M059J (cell line): ENCODE measurements at regions not wholly inside any gene's neighbourhood (a gene's known extent, or its start where the extent isn't known, plus 50 kb on each side); places are given as distances from the start of the nearest gene placed in this dataset.

Source experiments
- DNase-seq: peaks from one replicate; pipeline ENCODE4 v3.0.0-alpha.2; 2012; ENCODE audit warnings: low read depth

DNA sequence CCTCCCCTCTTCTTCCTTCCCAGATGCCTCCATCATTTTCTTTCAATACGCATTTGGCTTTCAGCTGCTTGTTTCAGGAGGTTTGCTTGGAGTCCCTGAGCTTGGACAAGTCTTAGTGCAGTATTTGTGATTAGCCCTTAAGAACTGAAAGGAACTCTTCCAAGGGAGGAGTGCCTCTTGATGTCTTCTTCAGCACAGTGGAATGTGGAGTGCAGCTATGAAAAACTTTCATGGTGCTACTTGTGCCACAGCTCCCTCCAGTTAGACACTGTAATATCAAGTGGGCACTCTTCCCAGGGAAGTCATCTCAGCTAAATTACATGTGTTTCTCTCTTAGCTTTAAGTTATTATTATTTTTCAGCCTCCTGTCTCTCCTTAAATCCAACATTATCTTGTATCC lies 173.1 kb downstream of the NECTIN3 start:
- no peak for DNase-seq

- DNase-seq = peak; percentile 92
These were observed 175.5 kb downstream of the NECTIN3 start for GRCh38 chr3:111246967-111247760.

DNA sequence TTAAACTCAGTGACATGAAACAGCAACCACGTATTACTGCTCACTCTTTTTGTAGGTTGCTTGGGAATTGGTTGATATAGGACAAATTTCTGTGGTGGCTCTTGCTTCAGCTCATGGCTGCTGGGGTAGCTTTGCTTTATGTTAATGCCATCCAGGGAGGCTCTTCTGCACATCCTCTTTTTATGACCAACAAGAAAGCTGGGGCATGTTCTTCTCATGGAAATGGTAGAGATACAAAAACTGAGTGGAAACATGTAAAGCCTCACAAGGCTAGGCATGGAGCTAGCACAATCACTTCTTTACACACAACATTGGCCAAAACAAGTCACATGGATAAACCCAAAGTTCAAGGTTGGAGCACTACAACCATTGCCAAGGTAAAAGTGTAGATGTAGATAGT lies 176.8 kb downstream of the NECTIN3 start:
- DNase-seq = no peak

- no peak for DNase-seq
These were observed 177.8 kb downstream of the NECTIN3 start for GRCh38 chr3:111249421-111249820.

DNA sequence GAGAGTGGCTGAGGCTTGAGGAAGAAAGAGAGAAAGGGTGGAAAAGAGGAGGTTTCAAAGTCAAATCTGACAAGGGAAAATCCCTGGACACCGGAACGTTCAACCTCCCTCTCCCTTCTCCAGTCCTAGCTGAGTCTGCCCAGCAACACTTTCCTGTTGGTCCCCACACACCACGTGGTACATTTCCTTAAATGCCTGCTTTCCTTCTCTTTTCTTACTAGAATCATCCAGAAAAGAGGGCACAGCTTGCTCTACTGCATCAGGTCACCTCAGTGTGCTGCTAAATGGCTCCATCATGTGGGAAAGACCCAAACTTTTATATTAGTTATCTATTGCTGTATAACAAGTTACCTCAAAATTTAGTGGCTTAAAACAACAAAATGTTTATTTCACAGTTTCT lies 181.2 kb downstream of the NECTIN3 start:
- DNase-seq = peak; percentile 61

DNA sequence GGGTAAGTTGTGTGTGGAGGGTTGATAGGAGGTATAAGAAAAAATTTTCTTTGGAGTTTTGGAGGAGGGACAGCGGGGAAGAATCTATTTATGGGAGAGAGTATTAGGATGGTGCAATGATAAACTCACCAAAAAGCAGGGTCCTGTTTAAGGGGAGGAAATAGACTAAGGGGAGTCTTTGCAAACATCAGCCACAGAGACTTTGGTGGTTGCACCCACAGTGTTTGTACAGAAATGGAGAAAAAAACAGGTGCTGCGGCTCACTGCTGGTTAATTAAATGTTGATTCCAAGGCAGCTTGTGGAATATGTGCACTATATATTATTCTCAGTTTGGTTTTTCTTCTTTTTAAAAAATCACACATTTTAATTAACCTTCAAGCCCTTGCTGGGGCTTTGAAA lies 182.1 kb downstream of the NECTIN3 start:
- no peak for DNase-seq

DNA sequence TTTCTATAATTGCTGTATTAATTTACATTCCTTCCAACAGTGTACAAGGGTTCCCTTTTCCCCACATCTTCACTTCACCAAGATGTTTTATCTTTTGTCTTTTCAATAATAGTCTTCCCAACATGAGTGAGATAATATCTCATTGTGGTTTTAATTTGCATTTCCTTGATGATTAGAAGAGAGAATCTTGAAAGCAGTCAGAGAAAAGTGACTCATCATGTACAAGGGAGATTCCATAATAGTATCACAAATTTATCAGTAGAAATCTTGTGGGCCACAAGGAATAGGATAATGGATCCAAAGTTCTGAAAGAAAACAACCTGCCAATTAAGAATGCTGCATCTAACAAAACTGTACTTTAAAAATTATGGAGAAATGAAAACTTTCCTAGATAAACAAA lies 189.3 kb downstream of the NECTIN3 start:
- peak; percentile 78 for DNase-seq

GRCh38 chr3:111269777-111270176 lies 198.2 kb downstream of the NECTIN3 start:
- DNase-seq = no peak

DNA sequence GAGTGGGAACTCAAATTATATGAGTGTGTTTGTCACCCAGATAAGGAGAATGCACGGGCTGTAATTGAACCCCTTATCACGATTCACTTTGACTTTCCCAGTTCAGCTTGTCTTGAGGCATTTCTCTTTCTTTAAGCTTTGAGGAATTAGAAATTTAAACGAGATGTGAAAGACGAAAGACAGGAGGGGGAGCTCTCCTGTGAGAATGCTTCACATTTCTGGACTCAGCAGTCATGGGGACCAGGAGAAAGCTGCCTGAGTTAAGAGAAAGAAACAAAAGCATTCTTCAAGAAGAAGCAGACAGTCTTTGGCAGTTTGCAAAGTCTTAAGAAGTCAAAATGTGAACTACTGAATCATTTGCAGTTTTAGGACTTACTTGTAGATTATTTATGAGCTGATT lies 205.6 kb downstream of the NECTIN3 start:
- peak; percentile 45 for DNase-seq

- no peak for DNase-seq
These were observed 207.3 kb downstream of the NECTIN3 start for GRCh38 chr3:111278959-111279358.

GRCh38 chr3:111282024-111282423 lies 210.4 kb downstream of the NECTIN3 start:
- DNase-seq = no peak

- DNase-seq = no peak
These were observed 211.5 kb downstream of the NECTIN3 start for GRCh38 chr3:111283165-111283564.

- DNase-seq = no peak
These were observed 213.0 kb downstream of the NECTIN3 start for GRCh38 chr3:111284503-111285183.

DNA sequence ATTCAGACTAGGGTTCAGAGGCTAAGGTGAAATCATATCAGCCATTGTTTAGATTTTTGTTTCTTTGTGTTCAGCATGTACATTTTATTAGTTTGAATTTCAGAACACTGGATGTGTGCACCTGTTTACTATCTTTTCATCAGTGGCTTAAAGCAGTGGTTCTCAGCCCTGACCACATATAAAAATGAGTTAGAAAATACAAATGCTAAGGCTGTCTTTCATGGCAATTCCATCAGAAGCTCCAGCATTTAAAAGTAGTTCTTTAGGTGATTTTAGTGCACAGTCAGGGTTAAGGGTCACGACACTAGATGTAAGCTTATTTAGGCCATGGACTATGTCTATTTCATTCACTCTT lies 213.5 kb downstream of the NECTIN3 start:
- no peak for DNase-seq

DNA sequence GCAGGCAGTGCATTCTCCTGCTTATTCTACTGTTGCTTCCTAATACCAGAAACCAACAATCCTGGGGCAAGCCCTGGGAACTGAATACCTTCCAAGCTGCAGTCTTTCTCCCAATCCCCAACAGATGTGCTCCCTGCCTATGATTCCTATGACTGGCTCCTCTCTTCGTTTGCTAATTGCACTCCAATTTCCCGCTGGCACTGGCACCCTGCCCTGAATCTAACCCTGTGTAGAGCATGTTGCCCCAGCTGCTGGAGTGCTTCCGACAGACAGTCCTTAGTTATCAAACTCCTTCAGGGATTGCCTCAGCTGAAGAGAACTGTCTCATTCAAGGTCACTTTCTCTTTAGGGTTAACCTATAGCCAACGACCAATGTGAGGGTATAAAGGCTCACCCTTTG lies 214.1 kb downstream of the NECTIN3 start:
- no peak for DNase-seq

- no peak for DNase-seq
These were observed 215.1 kb downstream of the NECTIN3 start for GRCh38 chr3:111286746-111287145.

DNA sequence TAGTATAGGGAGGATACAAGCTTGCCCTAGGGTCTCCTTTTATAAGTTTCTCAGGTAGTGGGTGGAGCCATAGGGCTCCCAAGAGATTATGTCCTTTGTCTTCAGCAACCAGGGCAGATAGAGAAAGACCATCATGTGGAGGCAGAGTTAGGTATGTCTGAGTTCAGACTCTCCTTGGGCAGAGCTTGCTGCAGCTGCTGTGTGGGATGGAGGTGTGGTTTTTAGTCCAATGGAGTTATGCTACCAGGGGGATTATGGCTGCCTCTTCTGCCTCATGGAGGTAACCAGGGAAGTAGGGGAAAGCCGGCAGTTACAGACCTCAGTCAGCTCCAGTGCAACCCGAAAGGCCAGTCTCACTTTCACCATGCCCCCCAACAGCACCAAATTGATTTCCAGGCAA lies 220.5 kb downstream of the NECTIN3 start:
- DNase-seq = no peak

DNA sequence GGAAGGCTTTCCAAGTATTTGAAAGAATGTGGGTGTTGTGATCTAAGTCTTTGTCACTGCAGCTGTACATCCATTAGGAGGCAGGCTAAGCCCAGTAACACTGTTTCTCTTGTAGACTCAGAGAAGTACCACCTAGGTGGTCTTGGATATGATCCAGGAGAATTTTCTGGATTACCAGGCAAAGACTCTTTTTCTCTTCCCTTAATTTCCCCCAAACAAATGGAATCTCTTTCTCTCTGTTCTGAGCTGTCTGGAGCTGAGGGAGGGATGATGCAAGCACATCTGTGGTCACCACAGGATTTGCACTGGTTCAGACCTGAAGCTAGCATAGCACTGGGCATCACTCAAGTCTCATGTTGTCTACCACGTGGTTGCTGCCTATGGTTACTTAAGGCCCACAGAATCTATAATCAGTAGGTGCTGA lies 227.6 kb downstream of the NECTIN3 start:
- DNase-seq = peak; percentile 36

- DNase-seq = peak; percentile 66
These were observed 229.7 kb downstream of the NECTIN3 start for GRCh38 chr3:111301238-111301798.

DNA sequence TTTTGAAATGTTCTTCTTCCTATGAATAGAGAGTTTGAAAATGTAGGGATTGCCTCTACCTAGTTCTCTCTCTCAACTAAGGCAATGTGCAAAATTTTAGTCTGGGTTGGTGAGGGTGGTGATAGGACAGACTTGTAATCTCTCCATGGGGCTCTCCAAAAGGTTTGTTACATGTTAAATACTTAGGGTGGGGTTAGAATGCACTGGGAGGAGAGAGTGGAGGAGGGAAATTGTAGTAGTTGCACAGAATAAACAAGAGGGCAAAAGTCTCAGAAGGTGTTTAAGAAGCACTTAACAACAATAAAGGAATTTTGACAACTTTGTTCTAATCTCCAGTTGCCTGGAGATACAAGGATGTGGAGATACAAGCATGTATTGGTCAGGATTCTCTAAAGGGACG lies 230.4 kb downstream of the NECTIN3 start:
- DNase-seq = no peak

DNA sequence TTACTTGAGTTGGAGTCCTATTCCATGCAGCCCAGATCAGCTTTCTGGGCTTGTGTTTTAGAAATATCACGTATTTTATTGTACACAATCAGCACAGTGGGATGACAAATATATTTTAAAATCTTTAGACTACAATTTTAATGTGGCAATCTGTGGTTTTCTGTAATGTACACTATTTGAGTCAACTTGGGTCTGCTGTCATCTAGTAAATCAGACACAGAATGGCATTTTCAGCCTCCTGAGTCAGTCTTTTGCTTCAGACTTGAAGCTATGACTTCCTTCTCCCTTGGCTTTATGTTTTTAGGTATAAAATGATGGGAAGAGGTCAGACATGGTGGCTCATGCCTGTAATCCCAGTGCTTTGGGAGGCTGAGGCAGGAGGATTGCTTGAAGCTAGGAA lies 232.1 kb downstream of the NECTIN3 start:
- peak; percentile 40 for DNase-seq

GRCh38 chr3:111307676-111308075 lies 234.3 kb upstream of the CD96 start:
- DNase-seq = no peak

DNA sequence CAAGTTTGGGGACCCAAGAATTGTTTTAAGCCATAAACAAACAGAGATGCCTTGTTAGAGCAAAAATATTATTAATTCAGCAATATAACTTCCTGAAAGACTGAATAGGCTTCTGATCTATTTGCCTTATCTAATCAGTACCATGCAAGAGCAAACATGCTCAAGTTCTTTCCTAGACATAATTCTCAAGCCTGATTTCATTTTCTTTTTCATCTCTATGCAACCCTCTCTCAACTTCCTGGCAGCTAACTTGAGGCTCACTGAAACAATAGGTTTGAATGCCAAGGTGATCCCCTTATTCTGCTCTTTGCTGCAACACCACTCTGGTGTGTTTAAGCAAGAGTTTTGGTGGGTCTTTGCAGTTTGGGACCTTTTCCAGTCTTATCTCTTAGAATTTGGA lies 230.9 kb upstream of the CD96 start:
- DNase-seq = no peak
